ENCODE measurements at regions not wholly inside any gene's neighbourhood (a gene's known extent, or its start where the extent isn't known, plus 50 kb on each side); places are given as distances from the start of the nearest gene placed in this dataset.

DNA sequence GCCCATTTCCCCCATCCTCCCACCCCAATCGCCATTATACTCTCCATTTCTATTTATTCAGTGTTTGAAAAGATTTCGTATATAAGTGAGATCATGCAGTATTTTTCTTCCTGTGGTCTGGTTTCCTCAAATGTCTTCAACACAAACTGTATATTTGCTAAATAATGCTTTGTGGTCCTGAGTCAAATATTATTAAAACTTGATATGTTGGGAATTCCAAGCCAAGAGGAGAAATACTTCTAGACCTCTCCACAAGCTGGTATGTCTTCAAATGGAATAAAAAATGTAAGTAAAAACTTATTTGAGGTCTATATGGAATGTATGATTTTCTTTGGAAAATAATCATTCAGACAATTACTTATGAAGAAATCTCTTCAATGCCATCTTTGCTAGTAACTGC is 122.5 kb upstream of the TSC22D2 start:
- no peak for DNase-seq
- Histone ChIP-seq H3K4me1 (no peaks in the 10 kb centered on the region), H3K4me3 (no peak overlapping the region), H3K27me3 (no peaks in the 10 kb centered on the region), H3K9me3 (no peaks in the 10 kb centered on the region), H3K27ac (no peak overlapping the region), H3K36me3 (no peaks in the 10 kb centered on the region)
- WGBS, 2 donors, result 81 to 88% methylated on average over 2 of the region's 2 CpGs
- ATAC-seq, result no peak
- TF ChIP-seq, protein P1, sequence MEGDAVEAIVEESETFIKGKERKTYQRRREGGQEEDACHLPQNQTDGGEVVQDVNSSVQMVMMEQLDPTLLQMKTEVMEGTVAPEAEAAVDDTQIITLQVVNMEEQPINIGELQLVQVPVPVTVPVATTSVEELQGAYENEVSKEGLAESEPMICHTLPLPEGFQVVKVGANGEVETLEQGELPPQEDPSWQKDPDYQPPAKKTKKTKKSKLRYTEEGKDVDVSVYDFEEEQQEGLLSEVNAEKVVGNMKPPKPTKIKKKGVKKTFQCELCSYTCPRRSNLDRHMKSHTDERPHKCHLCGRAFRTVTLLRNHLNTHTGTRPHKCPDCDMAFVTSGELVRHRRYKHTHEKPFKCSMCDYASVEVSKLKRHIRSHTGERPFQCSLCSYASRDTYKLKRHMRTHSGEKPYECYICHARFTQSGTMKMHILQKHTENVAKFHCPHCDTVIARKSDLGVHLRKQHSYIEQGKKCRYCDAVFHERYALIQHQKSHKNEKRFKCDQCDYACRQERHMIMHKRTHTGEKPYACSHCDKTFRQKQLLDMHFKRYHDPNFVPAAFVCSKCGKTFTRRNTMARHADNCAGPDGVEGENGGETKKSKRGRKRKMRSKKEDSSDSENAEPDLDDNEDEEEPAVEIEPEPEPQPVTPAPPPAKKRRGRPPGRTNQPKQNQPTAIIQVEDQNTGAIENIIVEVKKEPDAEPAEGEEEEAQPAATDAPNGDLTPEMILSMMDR (IDR thresholded peaks at IDR 0.05), result no peak
- FAIRE-seq, result no peak
- intact Hi-C loops (cut with DNase I), result loop anchor here in 1 of 3 donors (10.0 kb wide), 1 partner anchor 209 kb away; no protein-coding TSS in a partner anchor

DNA sequence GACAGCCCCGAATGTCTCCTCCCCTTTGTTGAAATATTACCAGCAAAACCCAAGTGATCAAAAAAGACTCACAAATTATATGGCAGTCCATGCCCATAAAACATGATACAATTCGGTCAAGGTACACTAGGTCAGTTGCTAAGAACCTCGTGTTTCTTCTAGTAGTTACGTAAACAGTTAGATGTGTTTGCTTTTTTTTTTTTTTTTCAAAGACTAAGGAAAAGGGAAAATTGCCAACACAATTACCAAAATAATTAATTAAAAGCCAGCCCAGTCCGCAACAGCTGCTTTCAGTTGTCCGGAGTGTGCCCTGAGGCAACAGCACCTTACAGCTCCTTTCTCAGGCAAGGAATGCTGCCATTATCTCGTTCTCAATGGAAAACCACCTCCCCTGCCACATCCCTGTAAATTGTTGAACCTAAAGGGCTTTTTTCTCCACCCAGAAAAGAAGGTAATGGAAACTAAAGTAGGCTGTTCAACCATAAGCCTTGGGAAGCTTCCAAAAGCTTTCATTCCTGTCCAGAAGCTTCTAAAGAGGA is 129.2 kb upstream of the TSC22D2 start:
- Histone ChIP-seq H3K9me3 (no peaks in the 10 kb centered on the region), H3K27me3 (no peaks in the 10 kb centered on the region), H3K4me1 (peaks cover 4 to 7% (median 5%) of the 10 kb centered on the region in 3 donors), H3K36me3 (no peaks in the 10 kb centered on the region), H3K4me3 (no peak overlapping the region), H3K27ac (peak overlapping the region in 1 of 4 donors; percentile 10)
- 46 to 61% methylated on average over 7 of the region's 7 CpGs for WGBS, 2 donors
- peak in 3 of 4 donors; percentile 83 to 98 (median 90) for ATAC-seq
- no peak for DNase-seq
- intact Hi-C loops (cut with DNase I), result no loop called here
- TF ChIP-seq, protein P1 (IDR thresholded peaks at IDR 0.05), result no peak
- peak; percentile 60 for FAIRE-seq

DNA sequence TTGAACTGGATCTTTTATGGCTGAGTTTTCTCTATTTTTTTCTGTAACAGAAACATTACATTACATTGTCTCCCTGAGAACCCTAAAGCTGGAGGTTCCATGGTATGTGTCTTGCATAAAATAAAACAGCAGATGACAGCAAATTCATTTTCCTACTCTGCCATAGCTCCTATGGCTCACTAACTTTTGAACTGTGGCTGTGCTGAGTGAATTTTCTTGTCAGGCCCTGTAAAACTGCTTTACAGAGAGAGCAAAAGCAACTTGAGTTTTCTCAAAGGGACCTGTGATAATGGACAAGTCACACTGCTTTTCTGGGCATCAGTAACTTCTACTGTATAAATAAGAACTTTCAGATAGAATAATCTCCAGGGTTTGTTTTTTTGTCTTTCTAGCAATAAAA is 129.9 kb upstream of the TSC22D2 start:
- peak in 1 of 4 donors; percentile 38 for ATAC-seq
- intact Hi-C loops (cut with DNase I), result no loop called here
- Histone ChIP-seq H3K4me3 (no peak overlapping the region), H3K27ac (no peak overlapping the region), H3K27me3 (no peaks in the 10 kb centered on the region), H3K9me3 (no peaks in the 10 kb centered on the region), H3K4me1 (peaks cover 4 to 7% (median 5%) of the 10 kb centered on the region in 3 donors), H3K36me3 (no peaks in the 10 kb centered on the region)
- TF ChIP-seq, protein P1 (IDR thresholded peaks at IDR 0.05), result no peak
- no peak for DNase-seq
- no peak for FAIRE-seq

DNA sequence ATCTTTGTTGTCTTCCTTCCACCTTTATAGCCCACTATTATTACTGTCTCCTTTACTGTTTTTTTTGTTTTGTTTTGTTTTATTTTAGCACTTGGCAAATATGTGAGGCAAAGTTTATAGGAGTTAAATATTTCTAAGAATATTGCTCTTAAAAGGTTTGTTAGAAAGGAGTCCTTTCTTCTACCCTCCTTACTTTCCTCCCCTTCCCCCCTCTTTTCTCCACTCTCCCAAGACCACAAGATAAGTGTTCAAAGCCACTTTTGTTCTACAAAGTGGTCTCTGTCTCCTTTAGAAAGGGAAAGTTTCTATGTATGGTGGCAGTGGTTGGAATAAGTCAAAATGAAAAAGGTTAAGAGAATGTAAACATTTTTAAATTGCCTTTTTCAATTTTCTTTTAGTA is 130.7 kb upstream of the TSC22D2 start:
- Histone ChIP-seq H3K9me3 (no peaks in the 10 kb centered on the region), H3K4me1 (peaks cover 4 to 7% (median 5%) of the 10 kb centered on the region in 3 donors), H3K27ac (no peak overlapping the region), H3K4me3 (no peak overlapping the region), H3K27me3 (no peaks in the 10 kb centered on the region), H3K36me3 (no peaks in the 10 kb centered on the region)
- no peak for ATAC-seq
- DNase-seq, result no peak
- TF ChIP-seq, protein P1 (IDR thresholded peaks at IDR 0.05), result no peak
- no peak for FAIRE-seq
- intact Hi-C loops (cut with DNase I), result no loop called here

DNA sequence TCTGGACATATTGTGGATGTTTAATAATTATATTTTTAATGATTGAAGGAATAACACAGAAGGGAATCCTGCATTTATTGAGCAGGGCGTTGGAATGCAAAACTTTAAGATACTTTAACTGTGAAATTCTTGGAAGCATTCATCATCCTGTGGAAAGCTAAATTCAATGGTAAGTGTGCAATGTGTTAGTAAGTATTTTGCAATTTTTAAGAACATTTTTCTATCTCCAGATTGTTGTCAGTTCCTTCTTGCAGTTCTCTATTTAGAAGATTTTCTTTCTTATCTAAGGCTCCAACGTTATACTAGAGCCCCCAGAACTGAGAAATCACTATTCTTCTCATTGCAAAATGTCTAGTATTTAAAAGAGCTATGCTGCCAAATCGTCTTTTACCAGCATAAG is 132.2 kb upstream of the TSC22D2 start:
- H3K27me3 ChIP-seq, result no peaks in the 10 kb centered on the region
- TF ChIP-seq, protein P1 (IDR thresholded peaks at IDR 0.05), result no peak
- H3K27ac ChIP-seq, result no peak overlapping the region
- DNase-seq (no peak), FAIRE-seq (no peak), ATAC-seq (no peak)
- H3K36me3 ChIP-seq, result no peaks in the 10 kb centered on the region
- no peak overlapping the region for H3K4me3 ChIP-seq
- intact Hi-C loops (cut with DNase I), result no loop called here
- no peaks in the 10 kb centered on the region for H3K9me3 ChIP-seq
- H3K4me1 ChIP-seq, result peaks cover 4 to 7% (median 5%) of the 10 kb centered on the region in 3 donors
- 53 to 60% methylated on average over 3 of the region's 3 CpGs for WGBS, 2 donors
